ENCODE measurements at regions not wholly inside any gene's neighbourhood (a gene's known extent, or its start where the extent isn't known, plus 50 kb on each side); places are given as distances from the start of the nearest gene placed in this dataset.

GRCh38 chr13:28573595-28574373, 78.9 kb upstream of the FLT1 start:
- no peak overlapping the region for H3K9ac ChIP-seq (replicated peaks in 1 of 4; ENCODE audit: extremely low read depth in 1 of 4, low read depth in 3 of 4, low read length in 3 of 4)
- H4K91ac ChIP-seq (replicated peaks; ENCODE audit: insufficient read length, low read length): no peak overlapping the region
- H2AFZ ChIP-seq (ENCODE audit: low read length): no peak overlapping the region
- 73% methylated on average over 11 of the region's 11 CpGs; no CpG with 5 or more reads in 1 of the 2 experiments for WGBS, 2 experiments (ENCODE audit: extremely low coverage in 1 of 2, insufficient coverage in 1 of 2, insufficient read length in 1 of 2, insufficient replicate concordance in 2 of 2, low coverage in 1 of 2, low lambda C conversion rate in 2 of 2, missing lambda C conversion rate in 1 of 2)
- H3K4me1 ChIP-seq (replicated peaks in 1 of 4; ENCODE audit: control insufficient read depth in 3 of 4, insufficient read depth in 4 of 4, low read length in 3 of 4): no peaks in the 10 kb centered on the region; a peak in 1 of 7 replicates
- no peak overlapping the region for H2BK12ac ChIP-seq (ENCODE audit: low read depth, low read length)
- no peak overlapping the region for H3K56ac ChIP-seq (replicated peaks; ENCODE audit: insufficient read length, low read depth, low read length)
- no peak overlapping the region for H2BK15ac ChIP-seq (ENCODE audit: low read length)
- POLR2A ChIA-PET (ENCODE audit: partially characterized antibody): no interaction called here
- no peak overlapping the region for H3K4ac ChIP-seq (replicated peaks; ENCODE audit: insufficient read length, low read depth, low read length)
- no peaks in the 10 kb centered on the region for H3K9me3 ChIP-seq (ENCODE audit: insufficient read depth in 2 of 2, low read depth in 1 of 2, low read length in 1 of 2)
- H2AK5ac ChIP-seq (ENCODE audit: low read depth, low read length): no peak overlapping the region
- no peak overlapping the region for H3K23ac ChIP-seq (ENCODE audit: insufficient read length)
- H2BK5ac ChIP-seq (ENCODE audit: low read depth, low read length): no peak overlapping the region
- DNase-seq (ENCODE audit: low read depth in 1 of 2, low spot score in 2 of 2): no peak
- CTCF ChIA-PET (ENCODE audit: partially characterized antibody): no interaction called here
- no peak for FAIRE-seq
- H3K27ac ChIP-seq (ENCODE audit: low read depth, low read length): no peak overlapping the region
- no peaks in the 10 kb centered on the region; a peak in 1 of 7 replicates for H3K27me3 ChIP-seq (replicated peaks in 1 of 4; ENCODE audit: control insufficient read depth in 3 of 4, extremely low read depth in 1 of 4, insufficient read depth in 3 of 4, low read length in 3 of 4)
- H3K23me2 ChIP-seq (ENCODE audit: low read depth, low read length): no peaks in the 10 kb centered on the region
- no peaks in the 10 kb centered on the region for H3K36me3 ChIP-seq (ENCODE audit: control insufficient read depth in 2 of 4, insufficient read depth in 4 of 4, low read length in 3 of 4)
- H3K4me3 ChIP-seq (ENCODE audit: extremely low read depth in 1 of 4, insufficient read depth in 2 of 4, low read depth in 3 of 4, low read length in 4 of 4): no peak overlapping the region
- H3K79me2 ChIP-seq (ENCODE audit: control insufficient read depth in 1 of 2, insufficient read depth in 2 of 2, low read length in 2 of 2): no peaks in the 10 kb centered on the region
- H2BK120ac ChIP-seq (replicated peaks; ENCODE audit: low read depth, low read length): no peak overlapping the region
- H4K5ac ChIP-seq (ENCODE audit: insufficient read length, low read depth, low read length): no peak overlapping the region
- no peak overlapping the region for H3K18ac ChIP-seq (ENCODE audit: extremely low read depth, low read length)
- H4K20me1 ChIP-seq (replicated peaks in 1 of 2; ENCODE audit: control insufficient read depth in 1 of 2, insufficient read depth in 2 of 2, low read length in 2 of 2): no peaks in the 10 kb centered on the region
- no peak overlapping the region for H3K4me2 ChIP-seq (ENCODE audit: insufficient read depth in 1 of 2, low read depth in 2 of 2, low read length in 2 of 2)
- H3K79me1 ChIP-seq (ENCODE audit: low read depth, low read length): no peaks in the 10 kb centered on the region
- TF ChIP-seq EGR1 (IDR thresholded peaks at IDR 0.05; ENCODE audit: borderline replicate concordance, low read depth, low read length) (no peak), SIN3A (conservative IDR thresholded peaks at IDR 0.05 in 1 of 2, IDR thresholded peaks at IDR 0.05 in 1 of 2; ENCODE audit: low read depth in 1 of 2, low read length in 2 of 2) (no peak), JUN (IDR thresholded peaks at IDR 0.05; ENCODE audit: low read depth, low read length) (no peak), KDM4A (IDR thresholded peaks at IDR 0.05; ENCODE audit: low read depth, low read length, severe bottlenecking) (no peak), RXRA (IDR thresholded peaks at IDR 0.05; ENCODE audit: insufficient read depth, low read depth, low read length) (no peak), SAP30 (IDR thresholded peaks at IDR 0.05; ENCODE audit: insufficient read depth, insufficient replicate concordance, low read length) (no peak)
- no peak overlapping the region for H4K8ac ChIP-seq (ENCODE audit: extremely low read depth, insufficient read depth, low read length)
- no peak overlapping the region for H2BK20ac ChIP-seq (ENCODE audit: low read length)
- H3K14ac ChIP-seq (ENCODE audit: insufficient read length): no peak overlapping the region
